NT2/D1 (cell line): ENCODE measurements at regions not wholly inside any gene's neighbourhood (a gene's known extent, or its start where the extent isn't known, plus 50 kb on each side); places are given as distances from the start of the nearest gene placed in this dataset.

ENCODE experiments used
- SUZ12 ChIP-seq: IDR thresholded peaks from 2 replicates; pipeline ENCODE4 v1.6.1; 2011; ENCODE audit not compliant: insufficient read length, insufficient read depth; ENCODE audit errors: extremely low read depth
- YY1 ChIP-seq: IDR thresholded peaks from 2 replicates; pipeline ENCODE4 v1.6.1; 2011; ENCODE audit not compliant: insufficient read length, insufficient read depth
- ZNF274 ChIP-seq: IDR thresholded peaks from 2 replicates; pipeline ENCODE4 v1.6.1; 2011; ENCODE audit warnings: mild to moderate bottlenecking, low read depth, low read length

GRCh38 chrX:1835056-1835455, 220.2 kb downstream of the ASMT start:
- TF ChIP-seq ZNF274 (no peak), YY1 (no peak), SUZ12 (no peak)
